ENCODE measurements at regions not wholly inside any gene's neighbourhood (a gene's known extent, or its start where the extent isn't known, plus 50 kb on each side); places are given as distances from the start of the nearest gene placed in this dataset.

DNA sequence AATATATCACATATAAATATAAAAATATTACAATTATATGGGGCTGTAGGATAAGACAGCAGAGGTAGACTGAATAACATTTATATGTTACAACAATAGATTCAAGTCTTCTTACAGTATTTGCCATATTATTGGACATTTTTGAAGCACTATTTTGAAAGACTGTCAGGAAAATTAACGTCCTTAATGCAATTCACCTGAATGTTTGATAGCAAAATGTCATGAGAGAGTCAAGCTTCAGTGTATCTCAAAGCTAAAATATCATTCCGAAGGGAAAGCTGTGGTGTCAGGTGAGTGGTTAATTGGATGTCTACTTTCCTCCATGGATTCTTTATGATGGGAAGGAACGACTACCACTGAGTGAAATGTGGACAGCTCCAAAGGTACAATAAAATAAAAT lies 1004.0 kb downstream of the HACE1 start:
- H3K36me3 ChIP-seq (ENCODE audit: insufficient read depth, low read length): no peaks in the 10 kb centered on the region
- H3K4me2 ChIP-seq (ENCODE audit: low read length): no peak overlapping the region
- H3K9ac ChIP-seq (ENCODE audit: low read length): no peak overlapping the region
- H3F3A ChIP-seq (ENCODE audit: insufficient read depth, low read length, poor library complexity, severe bottlenecking): no peaks in the 10 kb centered on the region
- H3K27ac ChIP-seq (ENCODE audit: low read length): no peak overlapping the region
- no peak overlapping the region for H3K4me3 ChIP-seq (ENCODE audit: low read length)
- no peaks in the 10 kb centered on the region for H3K9me2 ChIP-seq (ENCODE audit: insufficient read depth, low read length)
- H2AFZ ChIP-seq (ENCODE audit: low read depth, low read length): no peak overlapping the region
- H3K9me3 ChIP-seq (ENCODE audit: low read length): no peaks in the 10 kb centered on the region
- H4K20me1 ChIP-seq (ENCODE audit: insufficient read depth): no peaks in the 10 kb centered on the region
- TF ChIP-seq POLR2AphosphoS5 (IDR thresholded peaks at IDR 0.05) (peak; percentile 93), EP300 (conservative IDR thresholded peaks at IDR 0.05; ENCODE audit: poor library complexity, severe bottlenecking) (peak; percentile 95), MXI1 (conservative IDR thresholded peaks at IDR 0.05; ENCODE audit: poor library complexity, severe bottlenecking) (no peak), EZH2 (IDR thresholded peaks at IDR 0.05; ENCODE audit: borderline replicate concordance, insufficient read depth, low read length, poor library complexity, severe bottlenecking) (no peak), REST (IDR thresholded peaks at IDR 0.05; ENCODE audit: borderline replicate concordance) (peak; percentile 41)
- H3K79me2 ChIP-seq (replicated peaks; ENCODE audit: insufficient read depth, low read length): no peaks in the 10 kb centered on the region
- H3K27me3 ChIP-seq (ENCODE audit: insufficient read depth, low read depth, low read length): no peaks in the 10 kb centered on the region

DNA sequence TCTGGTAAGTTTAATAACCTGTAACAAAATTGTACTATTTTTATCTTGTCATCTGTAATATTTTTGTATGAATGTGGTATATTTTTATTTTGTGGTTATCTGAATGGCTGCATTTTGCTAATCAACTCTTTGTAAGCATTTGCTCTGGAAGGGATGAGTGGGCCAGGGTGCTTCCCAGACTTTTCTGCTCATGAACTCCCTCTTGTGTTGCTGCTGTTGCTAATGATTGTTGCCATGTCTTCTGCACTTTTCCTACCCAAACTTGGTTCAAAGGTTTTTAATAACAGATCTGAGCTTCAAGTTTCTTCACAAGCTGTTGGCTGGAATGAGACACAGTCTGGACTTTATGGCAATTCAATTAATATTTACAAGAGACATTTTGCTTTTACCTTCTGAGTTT lies 1005.7 kb downstream of the HACE1 start:
- no peak overlapping the region for H3K4me2 ChIP-seq (ENCODE audit: low read length)
- H3K27ac ChIP-seq (ENCODE audit: low read length): no peak overlapping the region
- no peaks in the 10 kb centered on the region for H3K36me3 ChIP-seq (ENCODE audit: insufficient read depth, low read length)
- H2AFZ ChIP-seq (ENCODE audit: low read depth, low read length): no peak overlapping the region
- TF ChIP-seq TAF1 (IDR thresholded peaks at IDR 0.05; ENCODE audit: low read depth): no peak
- no peak for TF ChIP-seq EP300 (conservative IDR thresholded peaks at IDR 0.05; ENCODE audit: poor library complexity, severe bottlenecking)
- TF ChIP-seq EZH2 (IDR thresholded peaks at IDR 0.05; ENCODE audit: borderline replicate concordance, insufficient read depth, low read length, poor library complexity, severe bottlenecking): no peak
- no peak for TF ChIP-seq REST (IDR thresholded peaks at IDR 0.05; ENCODE audit: borderline replicate concordance)
- no peak for TF ChIP-seq RAD21 (conservative IDR thresholded peaks at IDR 0.05)
- no peak for TF ChIP-seq POLR2AphosphoS5 (IDR thresholded peaks at IDR 0.05)
- no peak for TF ChIP-seq MXI1 (conservative IDR thresholded peaks at IDR 0.05; ENCODE audit: poor library complexity, severe bottlenecking)
- TF ChIP-seq, protein P1, sequence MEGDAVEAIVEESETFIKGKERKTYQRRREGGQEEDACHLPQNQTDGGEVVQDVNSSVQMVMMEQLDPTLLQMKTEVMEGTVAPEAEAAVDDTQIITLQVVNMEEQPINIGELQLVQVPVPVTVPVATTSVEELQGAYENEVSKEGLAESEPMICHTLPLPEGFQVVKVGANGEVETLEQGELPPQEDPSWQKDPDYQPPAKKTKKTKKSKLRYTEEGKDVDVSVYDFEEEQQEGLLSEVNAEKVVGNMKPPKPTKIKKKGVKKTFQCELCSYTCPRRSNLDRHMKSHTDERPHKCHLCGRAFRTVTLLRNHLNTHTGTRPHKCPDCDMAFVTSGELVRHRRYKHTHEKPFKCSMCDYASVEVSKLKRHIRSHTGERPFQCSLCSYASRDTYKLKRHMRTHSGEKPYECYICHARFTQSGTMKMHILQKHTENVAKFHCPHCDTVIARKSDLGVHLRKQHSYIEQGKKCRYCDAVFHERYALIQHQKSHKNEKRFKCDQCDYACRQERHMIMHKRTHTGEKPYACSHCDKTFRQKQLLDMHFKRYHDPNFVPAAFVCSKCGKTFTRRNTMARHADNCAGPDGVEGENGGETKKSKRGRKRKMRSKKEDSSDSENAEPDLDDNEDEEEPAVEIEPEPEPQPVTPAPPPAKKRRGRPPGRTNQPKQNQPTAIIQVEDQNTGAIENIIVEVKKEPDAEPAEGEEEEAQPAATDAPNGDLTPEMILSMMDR (IDR thresholded peaks at IDR 0.05; ENCODE audit: poor library complexity, severe bottlenecking): no peak
- TF ChIP-seq SMC3 (conservative IDR thresholded peaks at IDR 0.05; ENCODE audit: poor library complexity): no peak
- H3K27me3 ChIP-seq (ENCODE audit: insufficient read depth, low read depth, low read length): no peaks in the 10 kb centered on the region
- no peaks in the 10 kb centered on the region for H3K79me2 ChIP-seq (replicated peaks; ENCODE audit: insufficient read depth, low read length)
- H3K9me2 ChIP-seq (ENCODE audit: insufficient read depth, low read length): no peaks in the 10 kb centered on the region
- H3K4me3 ChIP-seq (ENCODE audit: low read length): no peak overlapping the region
- H3K9me3 ChIP-seq (ENCODE audit: low read length): no peaks in the 10 kb centered on the region
- no peaks in the 10 kb centered on the region for H4K20me1 ChIP-seq (ENCODE audit: insufficient read depth)
- no peaks in the 10 kb centered on the region for H3F3A ChIP-seq (ENCODE audit: insufficient read depth, low read length, poor library complexity, severe bottlenecking)
- no peak overlapping the region for H3K9ac ChIP-seq (ENCODE audit: low read length)
